ENCODE measurements at regions not wholly inside any gene's neighbourhood (a gene's known extent, or its start where the extent isn't known, plus 50 kb on each side); places are given as distances from the start of the nearest gene placed in this dataset.

GRCh38 chr4:156347412-156348075 is 393.9 kb upstream of the CTSO start:
- ATAC-seq, result no peak
- Histone ChIP-seq H3K27me3 (no peaks in the 10 kb centered on the region), H3K27ac (no peak overlapping the region), H3K4me3 (no peak overlapping the region), H3K4me1 (no peaks in the 10 kb centered on the region), H3K36me3 (no peaks in the 10 kb centered on the region), H3K9me3 (no peaks in the 10 kb centered on the region)
- TF ChIP-seq CTCF (IDR thresholded peaks at IDR 0.05), result no peak
- DNase-seq, result no peak
- intact Hi-C loops (cut with DNase I), result no loop called here

GRCh38 chr4:156346959-156347385 is 393.3 kb upstream of the CTSO start:
- ATAC-seq, result no peak
- intact Hi-C loops (cut with DNase I), result no loop called here

GRCh38 chr4:156344397-156344796 is 390.7 kb upstream of the CTSO start:
- Histone ChIP-seq H3K27me3 (no peaks in the 10 kb centered on the region), H3K36me3 (no peaks in the 10 kb centered on the region), H3K4me1 (no peaks in the 10 kb centered on the region), H3K4me3 (no peak overlapping the region), H3K27ac (no peak overlapping the region), H3K9me3 (no peaks in the 10 kb centered on the region)
- DNase-seq (no peak), ATAC-seq (no peak)
- intact Hi-C loops (cut with DNase I), result no loop called here
- TF ChIP-seq CTCF (IDR thresholded peaks at IDR 0.05), result no peak

More at GRCh38 chr4:156346959-156347385, 393.3 kb upstream of the CTSO start:
- Histone ChIP-seq H3K4me1 (no peaks in the 10 kb centered on the region), H3K27me3 (no peaks in the 10 kb centered on the region), H3K9me3 (no peaks in the 10 kb centered on the region), H3K4me3 (no peak overlapping the region), H3K36me3 (no peaks in the 10 kb centered on the region), H3K27ac (no peak overlapping the region)
- no peak for DNase-seq
- no peak for TF ChIP-seq CTCF (IDR thresholded peaks at IDR 0.05)

- H3K36me3 ChIP-seq, result no peaks in the 10 kb centered on the region
- ATAC-seq (no peak), DNase-seq (no peak)
- no peaks in the 10 kb centered on the region for H3K9me3 ChIP-seq
- H3K27ac ChIP-seq, result no peak overlapping the region
- no peak overlapping the region for H3K4me3 ChIP-seq
- intact Hi-C loops (cut with DNase I), result no loop called here
- no peaks in the 10 kb centered on the region for H3K4me1 ChIP-seq
- TF ChIP-seq CTCF (IDR thresholded peaks at IDR 0.05), result no peak
- H3K27me3 ChIP-seq, result no peaks in the 10 kb centered on the region
These were observed 382.8 kb upstream of the CTSO start for GRCh38 chr4:156336511-156336910.

- no peak for ATAC-seq
- no peaks in the 10 kb centered on the region for H3K36me3 ChIP-seq
- no peak for DNase-seq
- no peak overlapping the region for H3K27ac ChIP-seq
- no peak overlapping the region for H3K4me3 ChIP-seq
- TF ChIP-seq CTCF (IDR thresholded peaks at IDR 0.05), result no peak
- no peaks in the 10 kb centered on the region for H3K9me3 ChIP-seq
- H3K27me3 ChIP-seq, result no peaks in the 10 kb centered on the region
- no peaks in the 10 kb centered on the region for H3K4me1 ChIP-seq
- intact Hi-C loops (cut with DNase I), result no loop called here
These were observed 382.1 kb upstream of the CTSO start for GRCh38 chr4:156335721-156336120.
